Endothelial cell of umbilical vein (primary cell): ENCODE measurements at regions not wholly inside any gene's neighbourhood (a gene's known extent, or its start where the extent isn't known, plus 50 kb on each side); places are given as distances from the start of the nearest gene placed in this dataset.

Source experiments
- BruUV-seq: library from RNA; stranded (reverse); fragments of 400-500 nt; replicated peaks from 2 replicates; lab custom pipeline; 2021; lab: Mats Ljungman, UMichigan
- CTCF ChIA-PET: fragments of 300-600, 350-600 bp; sonication (Branson Sonifier 250); formaldehyde crosslinking; loops from one replicate; lab custom pipeline; 2021; ENCODE audit warnings: antibody characterized with exemption, inconsistent platforms; lab: Charles Lee
- POLR2A ChIA-PET: fragments of 300-600, 350-600 bp; sonication (Branson Sonifier 250); formaldehyde crosslinking; loops from one replicate; lab custom pipeline; 2021; ENCODE audit warnings: antibody characterized with exemption, inconsistent platforms; lab: Charles Lee
- DNase-seq: peaks from one replicate; pipeline ENCODE4 v3.0.0-alpha.2; 2011; ENCODE audit warnings: low read depth, low spot score
- FAIRE-seq: peaks from 2 replicates; lab custom pipeline; 2011; peaks lifted over from hg19 to GRCh38; lab: Jason Lieb, UNC
- H2AFZ ChIP-seq: 2 replicates; pipeline ENCODE4 v1.6.0; 2012; ENCODE audit warnings: low read depth, low read length, control low read depth, inconsistent platforms
- H3K27ac ChIP-seq: 2 replicates; pipeline ENCODE4 v1.5.1; 2011; ENCODE audit warnings: low read depth, mild to moderate bottlenecking, control low read depth, low read length, moderate library complexity; ENCODE audit not compliant: insufficient read depth
- H3K27me3 ChIP-seq, 2 experiments: 2 replicates each; pipeline versions ENCODE4 v1.6.0 to v1.6.1; 2011; ENCODE audit warnings: low read length in 2 of 2, mixed read lengths in 1 of 2; ENCODE audit not compliant: control insufficient read depth in 2 of 2, insufficient read depth in 2 of 2
- H3K36me3 ChIP-seq, 2 experiments: 2 replicates in 1 of 2; 3 replicates in 1 of 2; pipeline ENCODE4 v1.5.1; 2011; ENCODE audit warnings: low read length in 2 of 2, mild to moderate bottlenecking in 1 of 2, moderate library complexity in 1 of 2; ENCODE audit not compliant: control insufficient read depth in 2 of 2, insufficient read depth in 2 of 2; ENCODE audit errors: extremely low read depth in 1 of 2
- H3K4me1 ChIP-seq: 3 replicates; pipeline ENCODE4 v1.5.1; 2011; ENCODE audit warnings: mild to moderate bottlenecking, low read length; ENCODE audit not compliant: control insufficient read depth, insufficient read depth; ENCODE audit errors: extremely low read depth
- H3K4me2 ChIP-seq: 2 replicates; pipeline ENCODE4 v1.6.1; 2011; ENCODE audit warnings: low read length, control low read depth, mixed read lengths; ENCODE audit not compliant: insufficient read depth
- H3K4me3 ChIP-seq, 3 experiments: fragments of 200-600 bp in 1 of 3; sonication (generic), shearing (Covaris generic) in 1 of 3; replicated peaks in 1 of 3; 2 replicates each; pipeline ENCODE4 v1.5.1; 2011 to 2016; ENCODE audit warnings: control low read depth in 3 of 3, low read length in 3 of 3, mild to moderate bottlenecking in 2 of 3, inconsistent platforms in 1 of 3, low read depth in 1 of 3, moderate library complexity in 1 of 3; ENCODE audit not compliant: insufficient read depth in 1 of 3
- H3K79me2 ChIP-seq: 2 replicates; pipeline ENCODE4 v1.6.0; 2012; ENCODE audit warnings: low read length, inconsistent platforms; ENCODE audit not compliant: control insufficient read depth, insufficient read depth
- H3K9ac ChIP-seq: replicated peaks from 2 replicates; pipeline ENCODE3; 2011; ENCODE audit warnings: low read length, control low read depth; ENCODE audit not compliant: insufficient read depth; ENCODE audit errors: extremely low read depth
- H3K9me1 ChIP-seq: replicated peaks from 3 replicates; pipeline ENCODE4 v1.6.0; 2011; ENCODE audit warnings: mild to moderate bottlenecking, low read length; ENCODE audit not compliant: control insufficient read depth, insufficient read depth; ENCODE audit errors: extremely low read depth
- H3K9me3 ChIP-seq: replicated peaks from 2 replicates; pipeline ENCODE4 v1.5.1; 2012; ENCODE audit warnings: low read length, inconsistent platforms; ENCODE audit not compliant: control insufficient read depth, insufficient read depth
- H4K20me1 ChIP-seq: replicated peaks from 2 replicates; pipeline ENCODE3; 2011; ENCODE audit warnings: mild to moderate bottlenecking, low read length; ENCODE audit not compliant: control insufficient read depth, insufficient read depth; ENCODE audit errors: extremely low read depth
- POLR2A ChIP-seq: IDR thresholded peaks from 2 replicates; pipeline ENCODE4 v1.6.1; 2012; ENCODE audit warnings: low read depth, mild to moderate bottlenecking, control low read depth, low read length
- POLR2AphosphoS5 ChIP-seq: IDR thresholded peaks from 2 replicates; pipeline ENCODE4 v1.6.1; 2012; ENCODE audit warnings: low read depth, mild to moderate bottlenecking, control low read depth, low read length, moderate library complexity; ENCODE audit not compliant: insufficient read depth
- dilution Hi-C: fragments of 300-500 bp; cut with MboI; formaldehyde crosslinking; loops from one replicate; pipeline ENCODE4 v1.15.0; 2019; ENCODE audit warnings: low sequenced_read_pairs; ENCODE audit not compliant: extremely low pct_ligation_motif_present
- intact Hi-C: fragments of 100-400 bp; cut with micrococcal nuclease; formaldehyde crosslinking; loops from one replicate; pipeline ENCODE4 v1.10.0; 2022
- TF ChIP-seq, protein P1 (sequence below), 2 donors: IDR thresholded peaks; 1 replicate in 1 of 2; 2 replicates in 1 of 2; pipeline ENCODE4 v1.5.1; 2011; ENCODE audit warnings: low read length in 2 of 2, mild to moderate bottlenecking in 2 of 2, moderate library complexity in 2 of 2, control low read depth in 1 of 2, inconsistent platforms in 1 of 2, low read depth in 1 of 2; ENCODE audit not compliant: insufficient read depth in 1 of 2; ENCODE audit errors: extremely low read depth in 1 of 2
- TF ChIP-seq, protein P2 (sequence below): IDR thresholded peaks from 2 replicates; pipeline ENCODE4 v1.6.1; 2011; ENCODE audit not compliant: insufficient read depth, insufficient read length

DNA sequence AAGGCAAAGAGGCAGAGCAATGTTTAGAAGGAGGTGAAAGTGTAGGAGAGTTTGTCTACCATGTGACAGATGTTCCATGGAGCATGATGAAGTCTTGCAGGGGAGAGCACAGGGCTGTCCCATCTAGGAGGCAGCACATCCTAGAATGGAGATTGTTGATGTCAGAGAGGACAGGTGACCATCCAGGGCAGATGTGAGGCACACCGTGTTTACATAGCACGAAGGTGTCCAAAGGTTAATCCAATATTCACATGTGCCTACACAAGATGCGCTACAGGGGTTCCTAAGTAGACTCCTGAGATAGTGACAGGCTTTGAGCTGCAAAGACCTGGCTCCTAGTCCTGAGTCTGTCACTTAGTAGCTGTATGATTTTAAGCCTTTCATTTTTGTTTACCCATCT, 219.3 kb upstream of the SLCO3A1 start:
- H3K4me1 ChIP-seq, result no peaks in the 10 kb centered on the region
- ChIA-PET POLR2A (no interaction called here), CTCF (no interaction called here)
- no peaks in the 10 kb centered on the region for H3K79me2 ChIP-seq
- dilution Hi-C loops, result no loop called here
- no peak for DNase-seq
- FAIRE-seq, result no peak
- peaks cover 4% of the 10 kb centered on the region for H3K9me3 ChIP-seq
- no peak overlapping the region for H2AFZ ChIP-seq
- H3K27ac ChIP-seq, result no peak overlapping the region
- no peak overlapping the region for H3K4me3 ChIP-seq
- no TSS peak for BruUV-seq
- H4K20me1 ChIP-seq, result no peaks in the 10 kb centered on the region
- H3K4me2 ChIP-seq, result no peak overlapping the region
- no peaks in the 10 kb centered on the region for H3K36me3 ChIP-seq
- H3K9me1 ChIP-seq, result no peaks in the 10 kb centered on the region
- intact Hi-C loops, result no loop called here
- TF ChIP-seq, protein P1, sequence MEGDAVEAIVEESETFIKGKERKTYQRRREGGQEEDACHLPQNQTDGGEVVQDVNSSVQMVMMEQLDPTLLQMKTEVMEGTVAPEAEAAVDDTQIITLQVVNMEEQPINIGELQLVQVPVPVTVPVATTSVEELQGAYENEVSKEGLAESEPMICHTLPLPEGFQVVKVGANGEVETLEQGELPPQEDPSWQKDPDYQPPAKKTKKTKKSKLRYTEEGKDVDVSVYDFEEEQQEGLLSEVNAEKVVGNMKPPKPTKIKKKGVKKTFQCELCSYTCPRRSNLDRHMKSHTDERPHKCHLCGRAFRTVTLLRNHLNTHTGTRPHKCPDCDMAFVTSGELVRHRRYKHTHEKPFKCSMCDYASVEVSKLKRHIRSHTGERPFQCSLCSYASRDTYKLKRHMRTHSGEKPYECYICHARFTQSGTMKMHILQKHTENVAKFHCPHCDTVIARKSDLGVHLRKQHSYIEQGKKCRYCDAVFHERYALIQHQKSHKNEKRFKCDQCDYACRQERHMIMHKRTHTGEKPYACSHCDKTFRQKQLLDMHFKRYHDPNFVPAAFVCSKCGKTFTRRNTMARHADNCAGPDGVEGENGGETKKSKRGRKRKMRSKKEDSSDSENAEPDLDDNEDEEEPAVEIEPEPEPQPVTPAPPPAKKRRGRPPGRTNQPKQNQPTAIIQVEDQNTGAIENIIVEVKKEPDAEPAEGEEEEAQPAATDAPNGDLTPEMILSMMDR (IDR thresholded peaks at IDR 0.05; ENCODE audit: extremely low read depth in 1 of 2, insufficient read depth in 1 of 2, low read depth in 1 of 2, low read length in 2 of 2), result no peak
- TF ChIP-seq, protein P2, sequence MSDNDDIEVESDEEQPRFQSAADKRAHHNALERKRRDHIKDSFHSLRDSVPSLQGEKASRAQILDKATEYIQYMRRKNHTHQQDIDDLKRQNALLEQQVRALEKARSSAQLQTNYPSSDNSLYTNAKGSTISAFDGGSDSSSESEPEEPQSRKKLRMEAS, result no peak
- H3K9ac ChIP-seq, result no peak overlapping the region
- H3K27me3 ChIP-seq, result no peaks in the 10 kb centered on the region

DNA sequence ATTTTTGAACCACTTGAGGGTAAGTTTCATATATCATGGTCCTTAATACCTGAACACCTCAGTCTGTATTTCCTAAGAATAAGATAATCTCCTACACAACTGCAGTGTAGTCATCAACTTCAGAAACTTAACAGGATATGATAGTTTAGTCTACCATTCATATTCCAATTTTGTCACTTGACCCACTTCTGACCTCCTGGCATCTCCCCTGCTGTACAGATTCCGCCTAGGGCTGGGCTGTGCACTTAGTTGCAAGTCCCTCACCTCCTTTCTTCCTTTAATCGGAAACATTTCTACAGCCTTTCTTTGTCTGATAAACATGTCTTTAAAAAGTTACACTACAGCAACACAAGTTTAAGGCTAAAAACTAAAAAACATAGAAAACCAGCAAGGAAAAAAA, 218.4 kb upstream of the SLCO3A1 start:
- no TSS peak for BruUV-seq
- ChIA-PET POLR2A (no interaction called here), CTCF (no interaction called here)
- intact Hi-C loops, result no loop called here
- Histone ChIP-seq H3K36me3 (no peaks in the 10 kb centered on the region), H2AFZ (no peak overlapping the region), H3K9me1 (no peaks in the 10 kb centered on the region), H3K27me3 (no peaks in the 10 kb centered on the region), H3K9ac (no peak overlapping the region), H4K20me1 (no peaks in the 10 kb centered on the region), H3K4me2 (no peak overlapping the region), H3K79me2 (no peaks in the 10 kb centered on the region), H3K4me1 (no peaks in the 10 kb centered on the region), H3K27ac (no peak overlapping the region), H3K9me3 (peaks cover 4% of the 10 kb centered on the region), H3K4me3 (no peak overlapping the region)
- dilution Hi-C loops, result no loop called here
- TF ChIP-seq, protein P2, result no peak
- TF ChIP-seq POLR2A (no peak), POLR2AphosphoS5 (no peak)
- DNase-seq (no peak), FAIRE-seq (no peak)
